Nephron progenitor cell (in vitro differentiated cells): ENCODE measurements at regions not wholly inside any gene's neighbourhood (a gene's known extent, or its start where the extent isn't known, plus 50 kb on each side); places are given as distances from the start of the nearest gene placed in this dataset.

Experiments
- DNase-seq: peaks from one replicate; pipeline ENCODE4 v3.0.0; 2021
- H3K27ac Mint-ChIP-seq: 2 replicates; pipeline ENCODE4 v1.8.0; 2021; ENCODE audit warnings: mild to moderate bottlenecking, moderate library complexity, mixed read lengths
- H3K27me3 Mint-ChIP-seq: 2 replicates; pipeline ENCODE4 v1.8.0; 2021; ENCODE audit warnings: mild to moderate bottlenecking, low read depth, mixed read lengths; ENCODE audit not compliant: poor library complexity
- H3K36me3 Mint-ChIP-seq: 2 replicates; pipeline ENCODE4 v1.8.0; 2021; ENCODE audit warnings: low read depth, mixed read lengths
- H3K4me1 Mint-ChIP-seq: 2 replicates; pipeline ENCODE4 v1.8.0; 2021; ENCODE audit warnings: mixed read lengths
- H3K4me3 Mint-ChIP-seq: 2 replicates; pipeline ENCODE4 v1.8.0; 2021; ENCODE audit warnings: mild to moderate bottlenecking, moderate library complexity, mixed read lengths
- H3K9me3 Mint-ChIP-seq: 2 replicates; pipeline ENCODE4 v1.8.0; 2021; ENCODE audit warnings: mild to moderate bottlenecking, moderate library complexity, mixed read lengths
- TF ChIP-seq, protein P1 (sequence below): fragments of 200-600 bp; sonication (generic); IDR thresholded peaks from 2 replicates; pipeline ENCODE4 v1.5.0; 2021; ENCODE audit warnings: antibody characterized with exemption

- Mint-ChIP-seq H3K4me1 (peaks cover 25% of the 10 kb centered on the region), H3K27ac (no peak overlapping the region), H3K27me3 (no peaks in the 10 kb centered on the region), H3K9me3 (peaks cover 7% of the 10 kb centered on the region), H3K36me3 (no peaks in the 10 kb centered on the region), H3K4me3 (no peak overlapping the region)
- no peak for DNase-seq
- TF ChIP-seq, protein P1, sequence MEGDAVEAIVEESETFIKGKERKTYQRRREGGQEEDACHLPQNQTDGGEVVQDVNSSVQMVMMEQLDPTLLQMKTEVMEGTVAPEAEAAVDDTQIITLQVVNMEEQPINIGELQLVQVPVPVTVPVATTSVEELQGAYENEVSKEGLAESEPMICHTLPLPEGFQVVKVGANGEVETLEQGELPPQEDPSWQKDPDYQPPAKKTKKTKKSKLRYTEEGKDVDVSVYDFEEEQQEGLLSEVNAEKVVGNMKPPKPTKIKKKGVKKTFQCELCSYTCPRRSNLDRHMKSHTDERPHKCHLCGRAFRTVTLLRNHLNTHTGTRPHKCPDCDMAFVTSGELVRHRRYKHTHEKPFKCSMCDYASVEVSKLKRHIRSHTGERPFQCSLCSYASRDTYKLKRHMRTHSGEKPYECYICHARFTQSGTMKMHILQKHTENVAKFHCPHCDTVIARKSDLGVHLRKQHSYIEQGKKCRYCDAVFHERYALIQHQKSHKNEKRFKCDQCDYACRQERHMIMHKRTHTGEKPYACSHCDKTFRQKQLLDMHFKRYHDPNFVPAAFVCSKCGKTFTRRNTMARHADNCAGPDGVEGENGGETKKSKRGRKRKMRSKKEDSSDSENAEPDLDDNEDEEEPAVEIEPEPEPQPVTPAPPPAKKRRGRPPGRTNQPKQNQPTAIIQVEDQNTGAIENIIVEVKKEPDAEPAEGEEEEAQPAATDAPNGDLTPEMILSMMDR: peak; percentile 28
Measured at GRCh38 chr20:16666272-16666671, 63.6 kb upstream of the SNRPB2 start.

- no peaks in the 10 kb centered on the region for H3K36me3 Mint-ChIP-seq
- TF ChIP-seq, protein P1: no peak
- H3K4me3 Mint-ChIP-seq: no peak overlapping the region
- DNase-seq: no peak
- peaks cover 25% of the 10 kb centered on the region for H3K4me1 Mint-ChIP-seq
- H3K27ac Mint-ChIP-seq: peak overlapping the region; percentile 5
- H3K9me3 Mint-ChIP-seq: peaks cover 3% of the 10 kb centered on the region
- no peaks in the 10 kb centered on the region for H3K27me3 Mint-ChIP-seq
Measured at GRCh38 chr20:16664020-16664419, 65.8 kb upstream of the SNRPB2 start.

GRCh38 chr20:16662467-16662866 is 67.4 kb upstream of the SNRPB2 start:
- no peak for DNase-seq
- no peak overlapping the region for H3K4me3 Mint-ChIP-seq
- TF ChIP-seq, protein P1: no peak
- H3K27ac Mint-ChIP-seq: peak overlapping the region; percentile 21
- peaks cover 25% of the 10 kb centered on the region for H3K4me1 Mint-ChIP-seq
- no peaks in the 10 kb centered on the region for H3K27me3 Mint-ChIP-seq
- no peaks in the 10 kb centered on the region for H3K36me3 Mint-ChIP-seq
- peaks cover 15% of the 10 kb centered on the region for H3K9me3 Mint-ChIP-seq

- Mint-ChIP-seq H3K4me1 (peaks cover 25% of the 10 kb centered on the region), H3K4me3 (no peak overlapping the region), H3K27me3 (no peaks in the 10 kb centered on the region), H3K27ac (peak overlapping the region; percentile 58), H3K9me3 (peaks cover 21% of the 10 kb centered on the region), H3K36me3 (no peaks in the 10 kb centered on the region)
- TF ChIP-seq, protein P1: no peak
- DNase-seq: no peak
Measured at GRCh38 chr20:16661756-16662155, 68.1 kb upstream of the SNRPB2 start.

DNA sequence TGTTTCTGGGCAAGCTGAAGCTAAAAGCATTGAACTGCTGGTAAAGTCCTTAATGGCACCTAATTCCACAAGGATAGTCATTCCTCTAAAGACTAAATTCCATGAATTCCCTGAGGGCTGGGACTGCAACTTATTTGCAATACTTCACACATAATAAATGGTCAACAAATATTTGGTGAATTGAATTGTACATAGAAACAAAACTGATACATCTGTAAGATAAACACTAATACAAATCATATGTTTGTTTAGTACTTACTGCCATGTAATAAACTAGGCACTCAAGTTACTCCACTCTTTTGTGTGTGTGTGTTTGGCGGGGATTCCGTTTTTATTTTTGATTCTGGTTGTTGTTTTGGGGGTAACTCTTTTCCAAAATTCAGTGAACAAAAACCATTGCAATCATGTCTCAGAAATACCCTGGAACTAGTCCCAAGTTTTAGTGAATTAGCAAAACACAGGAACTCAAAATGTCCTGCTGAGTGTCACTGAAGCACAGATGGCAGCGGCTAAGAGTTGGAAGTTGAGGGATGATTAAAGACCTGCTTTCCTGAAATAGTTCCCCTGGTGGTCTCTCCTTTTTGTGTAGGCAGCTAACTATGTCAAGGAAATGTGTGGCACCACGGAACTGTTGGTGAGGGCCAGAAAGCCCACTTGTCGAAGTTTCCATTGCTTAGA is 74.8 kb upstream of the SNRPB2 start:
- H3K36me3 Mint-ChIP-seq: no peaks in the 10 kb centered on the region
- peaks cover 6% of the 10 kb centered on the region for H3K27me3 Mint-ChIP-seq
- no peak overlapping the region for H3K4me3 Mint-ChIP-seq
- no peak for DNase-seq
- peak overlapping the region; percentile 8 for H3K27ac Mint-ChIP-seq
- TF ChIP-seq, protein P1: no peak
- peaks cover 29% of the 10 kb centered on the region for H3K9me3 Mint-ChIP-seq
- H3K4me1 Mint-ChIP-seq: peaks cover 14% of the 10 kb centered on the region

GRCh38 chr20:16653266-16653665 is 76.6 kb upstream of the SNRPB2 start:
- TF ChIP-seq, protein P1: no peak
- Mint-ChIP-seq H3K9me3 (peaks cover 22% of the 10 kb centered on the region), H3K4me3 (no peak overlapping the region), H3K36me3 (no peaks in the 10 kb centered on the region), H3K27me3 (peaks cover 10% of the 10 kb centered on the region), H3K27ac (no peak overlapping the region), H3K4me1 (peaks cover 19% of the 10 kb centered on the region)
- no peak for DNase-seq
